H1 (cell line): ENCODE measurements at regions not wholly inside any gene's neighbourhood (a gene's known extent, or its start where the extent isn't known, plus 50 kb on each side); places are given as distances from the start of the nearest gene placed in this dataset.

Experiments
- CTCF ChIA-PET: fragments of 300-600 bp; sonication (Branson Sonifier 250); formaldehyde crosslinking; loops from one replicate; lab custom pipeline; 2021; ENCODE audit not compliant: partially characterized antibody; lab: Charles Lee
- POLR2A ChIA-PET: fragments of 300-600 bp; sonication (Branson Sonifier 250); formaldehyde crosslinking; loops from one replicate; lab custom pipeline; 2021; ENCODE audit warnings: inconsistent platforms; ENCODE audit not compliant: partially characterized antibody; lab: Charles Lee
- DNase-seq, 2 experiments: peaks; one replicate each; pipeline versions ENCODE4 v3.0.0 to v3.0.0-alpha.2; 2010 to 2022; ENCODE audit warnings: low spot score in 2 of 2, low read depth in 1 of 2, mixed read lengths in 1 of 2
- FAIRE-seq: peaks from 2 replicates; lab custom pipeline; 2011; peaks lifted over from hg19 to GRCh38; lab: Jason Lieb, UNC
- H2AFZ ChIP-seq: 2 replicates; pipeline ENCODE4 v1.8.1; 2012; ENCODE audit warnings: low read length, inconsistent platforms
- H2AK5ac ChIP-seq: 2 replicates; pipeline ENCODE4 v1.6.1; 2013; ENCODE audit warnings: low read depth, low read length
- H2BK120ac ChIP-seq: replicated peaks from 2 replicates; pipeline ENCODE3; 2013; ENCODE audit warnings: low read depth, low read length, inconsistent platforms
- H2BK12ac ChIP-seq: 2 replicates; pipeline ENCODE4 v1.6.1; 2013; ENCODE audit warnings: low read depth, low read length
- H2BK15ac ChIP-seq: 2 replicates; pipeline ENCODE4 v1.6.1; 2013; ENCODE audit warnings: low read length
- H2BK20ac ChIP-seq: 2 replicates; pipeline ENCODE4 v1.6.1; 2013; ENCODE audit warnings: low read length
- H2BK5ac ChIP-seq: 2 replicates; pipeline ENCODE4 v1.6.1; 2013; ENCODE audit warnings: low read depth, low read length
- H3K14ac ChIP-seq: 2 replicates; pipeline ENCODE4 v1.6.1; 2013; ENCODE audit warnings: inconsistent platforms; ENCODE audit not compliant: insufficient read length
- H3K18ac ChIP-seq: 2 replicates; pipeline ENCODE4 v1.6.1; 2013; ENCODE audit warnings: low read length; ENCODE audit errors: extremely low read depth
- H3K23ac ChIP-seq: 2 replicates; pipeline ENCODE4 v1.6.1; 2013; ENCODE audit warnings: inconsistent platforms; ENCODE audit not compliant: insufficient read length
- H3K23me2 ChIP-seq: 2 replicates; pipeline ENCODE4 v1.6.1; 2013; ENCODE audit warnings: low read depth, low read length
- H3K27ac ChIP-seq: 2 replicates; pipeline ENCODE4 v1.6.1; 2011; ENCODE audit warnings: low read depth, low read length, inconsistent platforms
- H3K27me3 ChIP-seq, 4 experiments: replicated peaks in 1 of 4; 1 replicate in 1 of 4; 2 replicates in 3 of 4; pipeline versions ENCODE4 v1.6.1 to v1.8.1; 2011 to 2013; ENCODE audit warnings: low read length in 3 of 4, mild to moderate bottlenecking in 3 of 4, inconsistent platforms in 2 of 4, mixed read lengths in 2 of 4, moderate library complexity in 1 of 4; ENCODE audit not compliant: control insufficient read depth in 3 of 4, insufficient read depth in 3 of 4; ENCODE audit errors: extremely low read depth in 1 of 4
- H3K36me3 ChIP-seq, 4 experiments: 2 replicates each; pipeline versions ENCODE4 v1.6.1 to v1.8.1; 2011 to 2013; ENCODE audit warnings: mild to moderate bottlenecking in 4 of 4, low read length in 3 of 4, moderate library complexity in 2 of 4, control low read depth in 1 of 4, inconsistent platforms in 1 of 4; ENCODE audit not compliant: insufficient read depth in 4 of 4, control insufficient read depth in 2 of 4
- H3K4ac ChIP-seq: replicated peaks from 2 replicates; pipeline ENCODE3; 2013; ENCODE audit warnings: low read length, low read depth, mixed read lengths, inconsistent platforms; ENCODE audit not compliant: insufficient read length
- H3K4me1 ChIP-seq, 4 experiments: replicated peaks in 1 of 4; 1 replicate in 1 of 4; 2 replicates in 3 of 4; pipeline versions ENCODE4 v1.6.1 to v1.8.1; 2011 to 2013; ENCODE audit warnings: low read length in 3 of 4, inconsistent platforms in 2 of 4, mixed read lengths in 1 of 4; ENCODE audit not compliant: insufficient read depth in 4 of 4, control insufficient read depth in 3 of 4
- H3K4me2 ChIP-seq, 2 experiments: 2 replicates each; pipeline versions ENCODE4 v1.6.1 to v1.8.1; 2011 to 2013; ENCODE audit warnings: low read depth in 2 of 2, low read length in 2 of 2, control low read depth in 1 of 2, inconsistent platforms in 1 of 2, mild to moderate bottlenecking in 1 of 2; ENCODE audit not compliant: insufficient read depth in 1 of 2
- H3K4me3 ChIP-seq, 4 experiments: fragments of 200-600, 300-600 bp in 1 of 4; sonication (generic), shearing (Covaris generic), sonication (Bioruptor Twin) in 1 of 4; 2 replicates each; pipeline versions ENCODE4 v1.5.1 to v1.8.1; 2011 to 2016; ENCODE audit warnings: low read length in 4 of 4, low read depth in 3 of 4, control low read depth in 2 of 4, inconsistent platforms in 2 of 4, mild to moderate bottlenecking in 2 of 4, mixed read lengths in 1 of 4, moderate library complexity in 1 of 4; ENCODE audit not compliant: insufficient read depth in 2 of 4; ENCODE audit errors: extremely low read depth in 1 of 4
- H3K56ac ChIP-seq: replicated peaks from 2 replicates; pipeline ENCODE3; 2013; ENCODE audit warnings: low read depth, mild to moderate bottlenecking, mixed read lengths, low read length, inconsistent platforms; ENCODE audit not compliant: insufficient read length
- H3K79me1 ChIP-seq: 2 replicates; pipeline ENCODE4 v1.6.1; 2013; ENCODE audit warnings: low read depth, low read length, control low read depth
- H3K79me2 ChIP-seq, 2 experiments: 2 replicates each; pipeline versions ENCODE4 v1.6.1 to v1.8.1; 2012 to 2013; ENCODE audit warnings: low read length in 2 of 2, mild to moderate bottlenecking in 2 of 2, inconsistent platforms in 1 of 2; ENCODE audit not compliant: insufficient read depth in 2 of 2, control insufficient read depth in 1 of 2
- H3K9ac ChIP-seq, 4 experiments: replicated peaks in 1 of 4; 1 replicate in 1 of 4; 2 replicates in 3 of 4; pipeline versions ENCODE4 v1.6.1 to v1.8.1; 2011 to 2013; ENCODE audit warnings: low read depth in 3 of 4, low read length in 3 of 4, control low read depth in 2 of 4, mild to moderate bottlenecking in 2 of 4, moderate library complexity in 2 of 4, inconsistent platforms in 1 of 4; ENCODE audit errors: extremely low read depth in 1 of 4
- H3K9me3 ChIP-seq, 2 experiments: 2 replicates each; pipeline versions ENCODE4 v1.6.1 to v1.8.1; 2012 to 2013; ENCODE audit warnings: mild to moderate bottlenecking in 2 of 2, moderate library complexity in 2 of 2, control low read depth in 1 of 2, inconsistent platforms in 1 of 2, low read depth in 1 of 2, low read length in 1 of 2, mixed read lengths in 1 of 2; ENCODE audit not compliant: insufficient read depth in 2 of 2
- H4K20me1 ChIP-seq, 2 experiments: replicated peaks in 1 of 2; 2 replicates each; pipeline versions ENCODE3 to v1.8.1; 2011 to 2013; ENCODE audit warnings: inconsistent platforms in 2 of 2, low read length in 2 of 2, mild to moderate bottlenecking in 1 of 2; ENCODE audit not compliant: insufficient read depth in 2 of 2, control insufficient read depth in 1 of 2
- H4K5ac ChIP-seq: 2 replicates; pipeline ENCODE4 v1.6.1; 2013; ENCODE audit warnings: low read length, low read depth, mixed read lengths, inconsistent platforms; ENCODE audit not compliant: insufficient read length
- H4K8ac ChIP-seq: 2 replicates; pipeline ENCODE4 v1.8.0; 2013; ENCODE audit warnings: mild to moderate bottlenecking, moderate library complexity, low read length, inconsistent platforms; ENCODE audit not compliant: insufficient read depth; ENCODE audit errors: extremely low read depth
- H4K91ac ChIP-seq: replicated peaks from 2 replicates; pipeline ENCODE3; 2013; ENCODE audit warnings: low read length, mixed read lengths, inconsistent platforms; ENCODE audit not compliant: insufficient read length
- ATF3 ChIP-seq: IDR thresholded peaks from 2 replicates; pipeline ENCODE4 v1.6.1; 2011; ENCODE audit warnings: low read depth, mild to moderate bottlenecking, low read length; ENCODE audit not compliant: insufficient read depth
- KDM4A ChIP-seq: IDR thresholded peaks from one replicate; pipeline ENCODE4 v1.7.1; 2012; ENCODE audit warnings: low read depth, mild to moderate bottlenecking, moderate library complexity, low read length, inconsistent platforms; ENCODE audit not compliant: severe bottlenecking
- WGBS, 2 experiments: shearing (Covaris generic) in 1 of 2; methylation state at CpG; one replicate each; pipeline versions ENCODE4 v1.1.6 to v1.1.7; 2013 to 2015; ENCODE audit warnings: low lambda C conversion rate in 2 of 2, mixed read lengths in 2 of 2, inconsistent platforms in 1 of 2, low coverage in 1 of 2, missing lambda C conversion rate in 1 of 2; ENCODE audit not compliant: insufficient replicate concordance in 2 of 2, insufficient coverage in 1 of 2, insufficient read length in 1 of 2; ENCODE audit errors: extremely low coverage in 1 of 2, missing lambda C conversion rate in 1 of 2; 5-methylcytosine and 5-hydroxymethylcytosine counted together

GRCh38 chr4:158007566-158007965 is 165.3 kb downstream of the GASK1B start:
- H3K9ac ChIP-seq: no peak overlapping the region
- no peak overlapping the region for H2BK12ac ChIP-seq
- H3K56ac ChIP-seq: no peak overlapping the region
- H4K91ac ChIP-seq: no peak overlapping the region
- 86% methylated on average over 3 of the region's 3 CpGs; no CpG with 5 or more reads in 1 of the 2 experiments for WGBS, 2 experiments
- ChIA-PET POLR2A (interaction anchor here (0.6 kb wide), 1 partner anchor 1116 kb away, joined by 3 read pairs; no protein-coding TSS in a partner anchor), CTCF (no interaction called here)
- no peak overlapping the region for H3K4me3 ChIP-seq
- no peaks in the 10 kb centered on the region for H3K4me1 ChIP-seq
- H2BK120ac ChIP-seq: no peak overlapping the region
- H3K23me2 ChIP-seq: no peaks in the 10 kb centered on the region
- H3K4ac ChIP-seq: no peak overlapping the region
- H3K9me3 ChIP-seq: no peaks in the 10 kb centered on the region
- no peak for FAIRE-seq
- H3K4me2 ChIP-seq: no peak overlapping the region
- H2AK5ac ChIP-seq: no peak overlapping the region
- H3K14ac ChIP-seq: no peak overlapping the region
- H4K20me1 ChIP-seq: no peaks in the 10 kb centered on the region
- no peak overlapping the region for H2BK5ac ChIP-seq
- H2BK20ac ChIP-seq: no peak overlapping the region
- H4K8ac ChIP-seq: no peak overlapping the region
- no peak overlapping the region for H3K18ac ChIP-seq
- no peak overlapping the region for H2AFZ ChIP-seq
- no peak overlapping the region for H4K5ac ChIP-seq
- no peak for DNase-seq
- no peak overlapping the region for H3K27ac ChIP-seq
- no peak overlapping the region for H2BK15ac ChIP-seq
- H3K27me3 ChIP-seq: no peaks in the 10 kb centered on the region
- H3K79me2 ChIP-seq: no peaks in the 10 kb centered on the region
- H3K79me1 ChIP-seq: no peaks in the 10 kb centered on the region
- H3K23ac ChIP-seq: no peak overlapping the region
- no peaks in the 10 kb centered on the region for H3K36me3 ChIP-seq
- TF ChIP-seq ATF3: no peak
- no peak for TF ChIP-seq KDM4A
